ENCODE measurements at regions not wholly inside any gene's neighbourhood (a gene's known extent, or its start where the extent isn't known, plus 50 kb on each side); places are given as distances from the start of the nearest gene placed in this dataset.

GRCh38 chr18:32529722-32530420 is 59.2 kb upstream of the GAREM1 start:
- no peak for TF ChIP-seq MAFF (IDR thresholded peaks at IDR 0.05; ENCODE audit: low read depth, low read length)
- no peak for TF ChIP-seq PCBP1 (IDR thresholded peaks at IDR 0.05; ENCODE audit: borderline replicate concordance, low read depth, low read length)
- TF ChIP-seq, protein P1, sequence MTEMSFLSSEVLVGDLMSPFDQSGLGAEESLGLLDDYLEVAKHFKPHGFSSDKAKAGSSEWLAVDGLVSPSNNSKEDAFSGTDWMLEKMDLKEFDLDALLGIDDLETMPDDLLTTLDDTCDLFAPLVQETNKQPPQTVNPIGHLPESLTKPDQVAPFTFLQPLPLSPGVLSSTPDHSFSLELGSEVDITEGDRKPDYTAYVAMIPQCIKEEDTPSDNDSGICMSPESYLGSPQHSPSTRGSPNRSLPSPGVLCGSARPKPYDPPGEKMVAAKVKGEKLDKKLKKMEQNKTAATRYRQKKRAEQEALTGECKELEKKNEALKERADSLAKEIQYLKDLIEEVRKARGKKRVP (CRISPR knock-in tag; IDR thresholded peaks at IDR 0.05): no peak
- TF ChIP-seq TFE3 (CRISPR knock-in tag; IDR thresholded peaks at IDR 0.05): no peak
